HG02852 (cell line): ENCODE measurements at regions not wholly inside any gene's neighbourhood (a gene's known extent, or its start where the extent isn't known, plus 50 kb on each side); places are given as distances from the start of the nearest gene placed in this dataset.
"Not testable (repeated sequence)": the region's sequence is repeated elsewhere in the genome, so short reads cannot be mapped to it uniquely, and the experiment has no call there.

Source experiments
- ATAC-seq: cut with Tn5 transposase; IDR thresholded peaks from one replicate; pipeline ENCODE4 v1.9.1; 2021; ENCODE audit warnings: mild to moderate bottlenecking, moderate library complexity; ENCODE audit not compliant: unreplicated experiment

GRCh38 chr15:96165081-96165480 is 165.4 kb upstream of the NR2F2 start:
- ATAC-seq: no peak

DNA sequence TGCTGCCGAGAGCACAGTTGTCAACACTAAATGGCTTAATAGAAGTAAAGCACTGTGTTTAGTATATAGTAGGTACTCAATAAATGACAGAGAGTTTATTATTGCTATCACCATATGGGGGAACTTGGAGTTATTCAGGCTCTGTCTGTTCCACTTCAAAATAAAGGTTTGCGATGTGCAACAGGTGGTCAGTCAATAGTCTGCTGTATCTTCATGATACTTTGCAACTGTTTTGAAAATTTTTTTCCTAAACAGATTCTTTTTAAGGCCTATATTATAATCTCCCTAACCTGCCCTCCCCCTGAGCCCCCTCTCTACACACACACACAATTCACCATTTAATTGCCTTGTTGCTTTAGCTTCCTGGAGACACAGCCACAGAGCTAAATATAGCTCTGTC is 164.7 kb upstream of the NR2F2 start:
- no peak for ATAC-seq

GRCh38 chr15:96166223-96167200 is 164.0 kb upstream of the NR2F2 start:
- ATAC-seq: no peak

DNA sequence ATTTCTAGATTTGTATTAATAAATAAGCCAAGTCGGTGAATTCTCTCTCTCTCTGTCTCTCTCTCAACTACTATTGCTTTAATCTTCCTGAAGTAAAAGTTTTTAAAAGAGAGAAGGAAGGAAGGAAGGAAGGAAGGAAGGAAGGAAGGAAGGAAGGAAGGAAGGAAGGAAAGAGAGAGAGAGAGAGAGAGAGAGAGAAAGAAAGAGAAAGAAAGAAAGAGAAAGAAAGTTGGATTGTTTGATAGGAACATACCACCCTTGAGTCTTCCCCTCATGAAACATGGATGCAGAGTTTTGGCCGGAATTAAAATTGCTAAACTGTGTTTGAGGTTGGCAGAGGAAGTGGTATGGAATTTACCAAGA is 159.9 kb upstream of the NR2F2 start:
- ATAC-seq: not testable (repeated sequence)

DNA sequence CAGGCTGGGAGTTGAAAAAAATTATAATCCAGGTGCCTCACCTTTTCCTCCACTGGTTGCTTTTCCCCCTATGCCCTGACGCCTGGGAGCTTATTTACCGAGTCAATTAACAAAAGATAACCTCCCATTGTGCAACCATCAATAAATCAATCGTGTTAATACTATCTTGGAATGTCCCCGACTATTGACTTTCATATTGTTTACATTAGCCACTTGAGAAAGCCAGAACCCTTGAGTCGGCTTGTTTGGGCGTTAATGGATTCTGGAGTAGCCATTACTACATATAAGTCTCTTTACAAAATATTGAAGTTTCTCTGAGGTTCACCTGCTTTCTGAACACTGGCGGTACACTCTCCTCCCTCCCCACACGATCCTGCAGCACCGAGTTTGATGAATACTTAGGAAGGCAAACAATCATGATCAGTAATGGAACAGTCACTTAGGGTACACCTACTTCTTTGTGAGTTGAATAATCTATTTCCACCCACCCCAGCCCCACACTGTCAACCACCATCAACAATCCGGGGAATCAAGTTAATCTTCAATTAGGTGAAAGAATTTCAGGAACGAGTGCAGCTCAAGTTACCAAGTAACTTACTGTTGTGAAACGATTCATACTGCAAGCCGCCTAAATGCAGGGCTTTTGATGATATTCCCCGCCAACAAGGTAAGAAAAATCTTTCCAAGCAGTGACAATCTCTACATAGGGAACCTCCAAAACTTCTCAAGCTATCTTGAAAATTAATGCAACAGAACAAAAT is 159.3 kb upstream of the NR2F2 start:
- ATAC-seq: no peak

DNA sequence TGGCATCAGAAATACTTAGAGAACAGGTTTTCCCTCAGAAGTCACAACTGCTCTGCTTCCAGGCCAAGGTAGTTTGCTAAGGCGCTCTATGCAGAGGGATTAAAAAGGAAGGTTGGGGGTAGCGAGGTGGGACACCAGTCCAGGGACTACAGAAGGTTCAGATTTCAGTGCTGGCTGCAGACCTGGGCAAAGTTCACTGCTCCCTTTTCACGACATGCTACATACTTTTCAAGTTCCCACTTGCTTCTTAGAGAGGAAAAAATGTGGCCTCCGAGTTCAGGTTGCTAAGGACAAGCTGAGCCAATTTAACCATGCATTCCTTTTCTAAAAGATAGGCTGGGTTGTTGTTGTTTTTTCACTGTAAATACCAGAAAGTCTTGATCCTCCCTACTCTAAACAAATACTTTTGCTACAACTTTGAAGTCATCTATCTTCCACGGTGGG is 158.6 kb upstream of the NR2F2 start:
- no peak for ATAC-seq

DNA sequence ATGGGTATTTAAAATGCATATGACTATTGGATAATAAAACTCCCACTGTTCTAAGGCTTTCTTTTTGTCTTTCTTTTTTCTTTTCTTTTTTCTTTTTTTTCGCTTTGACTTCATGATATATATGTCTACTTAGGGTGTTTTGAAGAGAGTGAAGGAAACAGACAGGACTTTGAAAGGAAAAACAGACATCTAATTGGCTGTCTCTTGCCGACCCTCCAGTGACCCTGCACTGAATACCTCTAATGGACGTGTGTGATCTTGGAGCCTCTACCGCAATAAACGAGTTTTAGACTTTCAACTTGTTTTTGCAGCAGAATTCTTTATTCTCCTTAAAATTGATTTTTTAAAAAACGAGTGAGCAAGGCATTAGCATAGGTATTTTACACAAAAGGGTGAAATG is 158.1 kb upstream of the NR2F2 start:
- no peak for ATAC-seq

GRCh38 chr15:96176831-96177230 is 153.7 kb upstream of the NR2F2 start:
- no peak for ATAC-seq

DNA sequence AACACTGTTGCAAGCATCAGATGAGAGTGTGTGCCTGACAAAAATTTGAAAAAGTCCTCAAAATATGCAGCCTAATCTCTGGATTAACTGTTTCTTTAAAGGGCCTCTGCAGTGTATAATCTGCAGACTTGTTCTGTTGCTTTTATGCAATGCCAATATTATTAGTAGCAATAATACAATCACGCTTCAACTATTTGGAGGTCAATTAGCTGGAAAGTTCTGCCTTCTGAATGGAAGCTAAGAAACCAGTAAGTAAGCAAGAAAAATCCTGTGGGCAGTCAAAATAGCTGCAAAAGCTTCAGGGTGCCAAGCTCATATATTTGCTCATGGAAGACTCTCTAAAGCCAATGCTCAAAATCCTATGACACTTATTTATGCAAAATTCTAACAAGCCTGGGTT is 153.2 kb upstream of the NR2F2 start:
- no peak for ATAC-seq

DNA sequence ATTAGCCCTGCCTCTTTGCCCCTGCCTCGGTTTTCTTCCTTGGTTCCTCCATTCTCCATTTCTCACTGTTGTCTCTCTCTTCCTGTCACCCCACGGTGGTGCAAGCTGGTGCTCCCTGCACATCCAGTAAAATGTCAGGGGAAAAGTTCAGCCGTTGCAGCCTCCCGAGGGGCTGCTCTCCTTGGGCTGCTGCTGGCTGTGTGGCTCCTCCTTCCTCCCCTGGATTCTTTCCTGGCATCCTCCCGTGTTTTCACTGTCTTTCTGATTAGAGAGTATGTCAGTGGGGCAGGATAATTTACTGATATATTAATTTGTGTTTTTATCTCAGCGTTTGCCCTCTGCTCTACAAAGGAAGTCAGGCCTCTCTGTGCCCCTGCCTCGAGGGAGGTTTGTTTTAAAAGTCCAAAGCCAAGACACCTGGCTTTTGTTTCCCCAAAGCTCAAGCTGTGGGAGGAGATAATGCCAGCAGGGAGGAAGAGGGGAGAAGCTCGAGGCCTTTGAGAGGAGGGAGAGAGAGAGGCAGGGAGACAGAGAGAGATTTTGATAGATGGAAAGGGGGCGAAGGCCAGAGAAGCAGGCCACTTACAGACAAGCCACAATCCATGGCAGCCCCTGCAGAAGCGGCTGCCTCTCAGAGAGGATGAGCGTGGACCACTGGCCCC is 150.3 kb upstream of the NR2F2 start:
- ATAC-seq: no peak

- ATAC-seq: no peak
These were observed 149.3 kb upstream of the NR2F2 start for GRCh38 chr15:96181217-96181616.

DNA sequence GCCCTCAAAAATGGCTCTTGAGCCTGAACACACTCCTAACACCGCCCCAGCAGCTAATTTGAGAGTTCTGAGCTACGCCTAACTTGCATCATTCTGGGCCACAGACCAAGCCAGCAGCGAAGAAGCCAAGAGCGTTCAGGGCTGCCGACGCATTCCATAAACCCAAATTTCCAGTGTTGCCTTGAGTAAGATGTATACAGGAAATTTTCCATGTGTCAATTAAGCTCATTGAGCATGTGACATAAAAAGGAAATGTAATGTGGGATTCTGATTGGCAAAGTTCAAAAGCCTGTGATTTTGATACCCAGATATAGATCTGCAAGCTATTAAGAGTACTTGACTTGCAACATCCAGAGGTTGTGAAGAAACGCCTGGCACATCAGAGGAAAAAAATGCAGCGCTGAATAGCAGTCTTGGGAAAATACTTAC is 148.6 kb upstream of the NR2F2 start:
- ATAC-seq: no peak

GRCh38 chr15:96182736-96183513 is 147.6 kb upstream of the NR2F2 start:
- no peak for ATAC-seq

DNA sequence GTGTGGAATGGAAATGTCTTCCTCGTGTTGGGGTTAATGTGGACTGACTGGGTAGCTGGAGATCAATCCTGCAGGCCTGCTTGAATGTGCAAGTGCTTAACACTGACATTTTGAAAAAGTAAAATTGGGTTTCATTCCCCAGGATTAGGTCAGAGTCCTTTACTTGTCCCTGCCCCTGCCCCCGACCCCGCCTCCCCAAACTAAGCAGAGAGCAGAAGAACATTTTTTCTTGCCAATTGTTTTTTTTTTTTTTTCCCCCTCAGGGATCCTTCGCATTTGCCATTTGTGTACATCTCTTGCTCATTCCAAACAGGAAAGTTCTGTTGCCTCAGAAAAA is 147.0 kb upstream of the NR2F2 start:
- no peak for ATAC-seq

GRCh38 chr15:96183867-96184266 is 146.6 kb upstream of the NR2F2 start:
- no peak for ATAC-seq

DNA sequence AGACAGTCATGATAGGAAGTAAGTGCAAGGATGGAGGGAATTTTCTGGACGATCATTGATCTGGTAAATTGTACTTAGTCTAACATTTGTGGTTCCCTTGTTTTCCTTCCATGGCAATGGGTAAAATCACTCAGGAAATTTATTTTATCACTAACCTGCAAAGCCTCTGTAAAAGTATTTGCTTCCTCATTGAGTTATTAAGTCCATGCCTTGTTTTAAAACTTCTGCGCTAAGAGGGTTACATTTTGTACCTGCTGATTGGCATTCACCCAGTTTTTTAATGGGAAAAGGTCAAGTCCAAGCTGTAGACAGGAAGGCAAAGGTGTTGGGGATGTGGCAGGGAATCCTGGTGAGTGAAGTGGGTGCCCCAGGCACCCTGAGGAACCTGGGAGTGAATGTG is 146.2 kb upstream of the NR2F2 start:
- ATAC-seq: no peak

DNA sequence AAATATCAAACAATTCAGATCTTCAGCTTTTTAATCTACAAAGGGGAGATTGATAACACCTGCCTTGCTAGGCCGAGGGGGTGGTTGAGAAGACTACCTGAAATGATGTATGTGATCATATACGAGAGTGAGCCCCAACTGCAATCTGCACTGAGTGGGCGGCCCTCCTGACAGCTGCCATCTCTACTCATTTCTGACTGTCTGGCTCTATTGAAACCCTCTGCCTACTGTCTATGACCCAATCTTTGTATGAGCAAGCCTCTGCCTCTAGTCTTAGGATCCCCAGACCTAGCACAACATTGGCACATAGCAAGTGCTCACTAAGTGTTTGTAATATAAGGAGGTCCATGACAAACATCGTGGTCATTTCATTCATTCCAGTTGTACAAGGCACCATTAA is 144.4 kb upstream of the NR2F2 start:
- no peak for ATAC-seq

- no peak for ATAC-seq
These were observed 142.9 kb upstream of the NR2F2 start for GRCh38 chr15:96187341-96188305.

GRCh38 chr15:96197721-96198120 is 132.8 kb upstream of the NR2F2 start:
- no peak for ATAC-seq

GRCh38 chr15:96199111-96199510 is 131.4 kb upstream of the NR2F2 start:
- no peak for ATAC-seq
